HEK293T (cell line): ENCODE measurements at regions not wholly inside any gene's neighbourhood (a gene's known extent, or its start where the extent isn't known, plus 50 kb on each side); places are given as distances from the start of the nearest gene placed in this dataset.
"Not testable (repeated sequence)": the region's sequence is repeated elsewhere in the genome, so short reads cannot be mapped to it uniquely, and the experiment has no call there.

ENCODE experiments used
- FOXK2 ChIP-seq: fragments of 450-650 bp; IDR thresholded peaks from 2 replicates; pipeline ENCODE4 v1.6.1; 2016; ENCODE audit warnings: mild to moderate bottlenecking
- NFRKB ChIP-seq: fragments of 450-650 bp; IDR thresholded peaks from 2 replicates; pipeline ENCODE4 v1.6.1; 2016; ENCODE audit warnings: mild to moderate bottlenecking, moderate library complexity
- SP1 ChIP-seq: fragments of 450-650 bp; IDR thresholded peaks from 2 replicates; pipeline ENCODE4 v1.6.1; 2017
- SUZ12 ChIP-seq: fragments of 450-650 bp; IDR thresholded peaks from 2 replicates; pipeline ENCODE4 v1.6.1; 2016; ENCODE audit warnings: mild to moderate bottlenecking
- TARDBP ChIP-seq: fragments of 450-650 bp; IDR thresholded peaks from 2 replicates; pipeline ENCODE4 v1.6.1; 2016

- not testable (repeated sequence) for TF ChIP-seq SUZ12, FOXK2, NFRKB, SP1, TARDBP
Measured at GRCh38 chr1:121523112-121523511, 338.3 kb downstream of the SRGAP2C start.
